Endothelial cell of umbilical vein (primary cell): ENCODE measurements at regions not wholly inside any gene's neighbourhood (a gene's known extent, or its start where the extent isn't known, plus 50 kb on each side); places are given as distances from the start of the nearest gene placed in this dataset.

Experiments used
- BruUV-seq: library from RNA; stranded (reverse); fragments of 400-500 nt; replicated peaks from 2 replicates; lab custom pipeline; 2021; lab: Mats Ljungman, UMichigan
- CTCF ChIA-PET: fragments of 300-600, 350-600 bp; sonication (Branson Sonifier 250); formaldehyde crosslinking; loops from one replicate; lab custom pipeline; 2021; ENCODE audit warnings: antibody characterized with exemption, inconsistent platforms; lab: Charles Lee
- POLR2A ChIA-PET: fragments of 300-600, 350-600 bp; sonication (Branson Sonifier 250); formaldehyde crosslinking; loops from one replicate; lab custom pipeline; 2021; ENCODE audit warnings: antibody characterized with exemption, inconsistent platforms; lab: Charles Lee
- DNase-seq: peaks from one replicate; pipeline ENCODE4 v3.0.0-alpha.2; 2011; ENCODE audit warnings: low read depth, low spot score
- FAIRE-seq: peaks from 2 replicates; lab custom pipeline; 2011; peaks lifted over from hg19 to GRCh38; lab: Jason Lieb, UNC
- H2AFZ ChIP-seq: 2 replicates; pipeline ENCODE4 v1.6.0; 2012; ENCODE audit warnings: low read depth, low read length, control low read depth, inconsistent platforms
- H3K27ac ChIP-seq: 2 replicates; pipeline ENCODE4 v1.5.1; 2011; ENCODE audit warnings: low read depth, mild to moderate bottlenecking, control low read depth, low read length, moderate library complexity; ENCODE audit not compliant: insufficient read depth
- H3K27me3 ChIP-seq, 2 experiments: 2 replicates each; pipeline versions ENCODE4 v1.6.0 to v1.6.1; 2011; ENCODE audit warnings: low read length in 2 of 2, mixed read lengths in 1 of 2; ENCODE audit not compliant: control insufficient read depth in 2 of 2, insufficient read depth in 2 of 2
- H3K36me3 ChIP-seq, 2 experiments: 2 replicates in 1 of 2; 3 replicates in 1 of 2; pipeline ENCODE4 v1.5.1; 2011; ENCODE audit warnings: low read length in 2 of 2, mild to moderate bottlenecking in 1 of 2, moderate library complexity in 1 of 2; ENCODE audit not compliant: control insufficient read depth in 2 of 2, insufficient read depth in 2 of 2; ENCODE audit errors: extremely low read depth in 1 of 2
- H3K4me1 ChIP-seq: 3 replicates; pipeline ENCODE4 v1.5.1; 2011; ENCODE audit warnings: mild to moderate bottlenecking, low read length; ENCODE audit not compliant: control insufficient read depth, insufficient read depth; ENCODE audit errors: extremely low read depth
- H3K4me2 ChIP-seq: 2 replicates; pipeline ENCODE4 v1.6.1; 2011; ENCODE audit warnings: low read length, control low read depth, mixed read lengths; ENCODE audit not compliant: insufficient read depth
- H3K4me3 ChIP-seq, 3 experiments: fragments of 200-600 bp in 1 of 3; sonication (generic), shearing (Covaris generic) in 1 of 3; replicated peaks in 1 of 3; 2 replicates each; pipeline ENCODE4 v1.5.1; 2011 to 2016; ENCODE audit warnings: control low read depth in 3 of 3, low read length in 3 of 3, mild to moderate bottlenecking in 2 of 3, inconsistent platforms in 1 of 3, low read depth in 1 of 3, moderate library complexity in 1 of 3; ENCODE audit not compliant: insufficient read depth in 1 of 3
- H3K79me2 ChIP-seq: 2 replicates; pipeline ENCODE4 v1.6.0; 2012; ENCODE audit warnings: low read length, inconsistent platforms; ENCODE audit not compliant: control insufficient read depth, insufficient read depth
- H3K9ac ChIP-seq: replicated peaks from 2 replicates; pipeline ENCODE3; 2011; ENCODE audit warnings: low read length, control low read depth; ENCODE audit not compliant: insufficient read depth; ENCODE audit errors: extremely low read depth
- H3K9me1 ChIP-seq: replicated peaks from 3 replicates; pipeline ENCODE4 v1.6.0; 2011; ENCODE audit warnings: mild to moderate bottlenecking, low read length; ENCODE audit not compliant: control insufficient read depth, insufficient read depth; ENCODE audit errors: extremely low read depth
- H3K9me3 ChIP-seq: replicated peaks from 2 replicates; pipeline ENCODE4 v1.5.1; 2012; ENCODE audit warnings: low read length, inconsistent platforms; ENCODE audit not compliant: control insufficient read depth, insufficient read depth
- H4K20me1 ChIP-seq: replicated peaks from 2 replicates; pipeline ENCODE3; 2011; ENCODE audit warnings: mild to moderate bottlenecking, low read length; ENCODE audit not compliant: control insufficient read depth, insufficient read depth; ENCODE audit errors: extremely low read depth
- CTCF ChIP-seq, 2 donors: IDR thresholded peaks; 1 replicate in 1 of 2; 2 replicates in 1 of 2; pipeline ENCODE4 v1.5.1; 2011; ENCODE audit warnings: low read length in 2 of 2, mild to moderate bottlenecking in 2 of 2, moderate library complexity in 2 of 2, control low read depth in 1 of 2, inconsistent platforms in 1 of 2, low read depth in 1 of 2; ENCODE audit not compliant: insufficient read depth in 1 of 2; ENCODE audit errors: extremely low read depth in 1 of 2
- EZH2 ChIP-seq: IDR thresholded peaks from 2 replicates; pipeline ENCODE4 v1.6.1; 2012; ENCODE audit warnings: borderline replicate concordance, low read depth, mild to moderate bottlenecking, moderate library complexity, low read length, inconsistent platforms; ENCODE audit not compliant: severe bottlenecking
- FOS ChIP-seq: IDR thresholded peaks from 2 replicates; pipeline ENCODE4 v1.6.1; 2011; ENCODE audit warnings: mild to moderate bottlenecking, low read length, moderate library complexity, borderline replicate concordance; ENCODE audit not compliant: insufficient read depth
- GATA2 ChIP-seq: IDR thresholded peaks from 2 replicates; pipeline ENCODE4 v1.7.0; 2011; ENCODE audit warnings: low read depth, mild to moderate bottlenecking, moderate library complexity, mixed read lengths, low read length; ENCODE audit not compliant: insufficient read length, insufficient read depth
- JUN ChIP-seq: IDR thresholded peaks from 2 replicates; pipeline ENCODE4 v1.6.1; 2011; ENCODE audit warnings: borderline replicate concordance, low read depth; ENCODE audit not compliant: insufficient read length, insufficient read depth
- MYC ChIP-seq: IDR thresholded peaks from one replicate; pipeline ENCODE4 v1.6.1; 2011; ENCODE audit warnings: mild to moderate bottlenecking, low read depth, low read length
- POLR2A ChIP-seq: IDR thresholded peaks from 2 replicates; pipeline ENCODE4 v1.6.1; 2012; ENCODE audit warnings: low read depth, mild to moderate bottlenecking, control low read depth, low read length
- POLR2AphosphoS5 ChIP-seq: IDR thresholded peaks from 2 replicates; pipeline ENCODE4 v1.6.1; 2012; ENCODE audit warnings: low read depth, mild to moderate bottlenecking, control low read depth, low read length, moderate library complexity; ENCODE audit not compliant: insufficient read depth
- dilution Hi-C: fragments of 300-500 bp; cut with MboI; formaldehyde crosslinking; loops from one replicate; pipeline ENCODE4 v1.15.0; 2019; ENCODE audit warnings: low sequenced_read_pairs; ENCODE audit not compliant: extremely low pct_ligation_motif_present
- intact Hi-C: fragments of 100-400 bp; cut with micrococcal nuclease; formaldehyde crosslinking; loops from one replicate; pipeline ENCODE4 v1.10.0; 2022
- TF ChIP-seq, protein P1 (sequence below): IDR thresholded peaks from 2 replicates; pipeline ENCODE4 v1.6.1; 2011; ENCODE audit not compliant: insufficient read depth, insufficient read length

- H3K79me2 ChIP-seq: no peaks in the 10 kb centered on the region
- DNase-seq: no peak
- H3K27me3 ChIP-seq: no peaks in the 10 kb centered on the region
- no peak overlapping the region for H3K27ac ChIP-seq
- no peaks in the 10 kb centered on the region for H3K9me3 ChIP-seq
- H3K4me2 ChIP-seq: no peak overlapping the region
- dilution Hi-C loops (no loop called here), intact Hi-C loops (no loop called here)
- BruUV-seq: no TSS peak
- H3K9me1 ChIP-seq: no peaks in the 10 kb centered on the region
- no peaks in the 10 kb centered on the region for H4K20me1 ChIP-seq
- FAIRE-seq: no peak
- no peak overlapping the region for H3K9ac ChIP-seq
- no peak overlapping the region for H3K4me3 ChIP-seq
- no peaks in the 10 kb centered on the region for H3K4me1 ChIP-seq
- H2AFZ ChIP-seq: no peak overlapping the region
- POLR2A ChIA-PET: interaction anchor here (0.6 kb wide), 1 partner anchor 210 kb away, joined by 3 read pairs; no protein-coding TSS in a partner anchor
- TF ChIP-seq POLR2A (no peak), CTCF (IDR thresholded peaks at IDR 0.05; ENCODE audit: extremely low read depth in 1 of 2, insufficient read depth in 1 of 2, low read depth in 1 of 2, low read length in 2 of 2) (no peak), EZH2 (no peak), FOS (no peak), POLR2AphosphoS5 (no peak), JUN (no peak), MYC (no peak), GATA2 (no peak)
- TF ChIP-seq, protein P1, sequence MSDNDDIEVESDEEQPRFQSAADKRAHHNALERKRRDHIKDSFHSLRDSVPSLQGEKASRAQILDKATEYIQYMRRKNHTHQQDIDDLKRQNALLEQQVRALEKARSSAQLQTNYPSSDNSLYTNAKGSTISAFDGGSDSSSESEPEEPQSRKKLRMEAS: no peak
- H3K36me3 ChIP-seq: no peaks in the 10 kb centered on the region
- CTCF ChIA-PET: no interaction called here
These were observed 182.7 kb downstream of the TAF11L14 start for GRCh38 chr5:17816944-17817343.
